ENCODE measurements at regions not wholly inside any gene's neighbourhood (a gene's known extent, or its start where the extent isn't known, plus 50 kb on each side); places are given as distances from the start of the nearest gene placed in this dataset.

DNA sequence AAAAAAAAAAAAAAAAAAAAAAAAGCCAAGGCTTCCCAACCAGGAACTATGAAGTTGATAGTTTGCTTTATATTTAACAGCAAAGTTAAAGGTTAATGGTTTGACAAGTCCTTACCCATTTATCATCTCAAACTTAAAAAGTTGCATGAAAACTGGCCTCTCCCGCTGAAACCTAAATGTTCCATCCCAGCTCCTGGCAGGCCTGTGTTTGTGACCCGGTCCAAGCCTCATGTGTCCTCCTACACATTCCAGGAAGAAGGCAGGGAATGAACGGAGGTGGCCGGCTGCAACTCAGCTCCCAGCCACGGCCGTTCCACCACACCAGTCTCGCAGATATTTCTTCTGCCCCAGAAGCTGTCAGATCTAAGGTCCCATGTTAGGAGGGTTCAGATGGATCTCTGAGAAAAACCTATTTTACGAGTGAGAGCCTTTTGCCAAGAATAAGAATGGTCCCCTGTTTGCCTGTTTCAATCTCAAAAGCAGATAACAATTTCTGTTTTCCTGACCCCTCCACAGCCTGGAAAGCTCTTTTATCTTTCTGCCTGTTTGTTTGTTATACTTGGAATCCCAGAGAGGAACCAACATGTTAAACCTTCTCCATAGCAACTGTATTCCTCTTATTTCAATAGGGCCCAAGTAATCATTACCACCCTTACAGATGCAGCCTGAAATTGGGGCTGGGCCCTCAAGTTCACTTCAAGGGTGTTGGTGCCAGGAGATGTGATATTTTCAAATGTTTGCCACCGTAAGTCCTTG lies 56.5 kb downstream of the KCTD12 start:
- Histone ChIP-seq H3K36me3 (ENCODE audit: control insufficient read depth, insufficient read depth, low read length) (no peaks in the 10 kb centered on the region), H3K9me3 (ENCODE audit: control insufficient read depth, low read length) (no peaks in the 10 kb centered on the region), H3K4me3 (ENCODE audit: low read depth, low read length) (no peak overlapping the region), H2AFZ (no peak overlapping the region), H3K27ac (no peak overlapping the region), H3K79me2 (no peaks in the 10 kb centered on the region), H3K4me2 (ENCODE audit: low read length) (no peak overlapping the region), H3K27me3 (ENCODE audit: control insufficient read depth, insufficient read depth, low read length) (no peaks in the 10 kb centered on the region), H3K9ac (no peak overlapping the region), H3K4me1 (no peaks in the 10 kb centered on the region)
- no peak for TF ChIP-seq CTCF (IDR thresholded peaks at IDR 0.05)

- Histone ChIP-seq H3K4me1 (no peaks in the 10 kb centered on the region), H3K9ac (no peak overlapping the region), H2AFZ (no peak overlapping the region), H3K27ac (no peak overlapping the region), H3K4me3 (ENCODE audit: low read depth, low read length) (no peak overlapping the region), H3K36me3 (ENCODE audit: control insufficient read depth, insufficient read depth, low read length) (no peaks in the 10 kb centered on the region), H3K27me3 (ENCODE audit: control insufficient read depth, insufficient read depth, low read length) (no peaks in the 10 kb centered on the region), H3K4me2 (ENCODE audit: low read length) (no peak overlapping the region), H3K79me2 (no peaks in the 10 kb centered on the region), H3K9me3 (ENCODE audit: control insufficient read depth, low read length) (no peaks in the 10 kb centered on the region)
- TF ChIP-seq CTCF (IDR thresholded peaks at IDR 0.05) = no peak
Measured at GRCh38 chr13:76828316-76828741, 57.9 kb downstream of the KCTD12 start.

- Histone ChIP-seq H3K4me2 (ENCODE audit: low read length) (no peak overlapping the region), H3K79me2 (no peaks in the 10 kb centered on the region), H2AFZ (no peak overlapping the region), H3K4me1 (no peaks in the 10 kb centered on the region), H3K9me3 (ENCODE audit: control insufficient read depth, low read length) (no peaks in the 10 kb centered on the region), H3K36me3 (ENCODE audit: control insufficient read depth, insufficient read depth, low read length) (no peaks in the 10 kb centered on the region), H3K9ac (no peak overlapping the region), H3K27ac (no peak overlapping the region), H3K4me3 (ENCODE audit: low read depth, low read length) (no peak overlapping the region), H3K27me3 (ENCODE audit: control insufficient read depth, insufficient read depth, low read length) (no peaks in the 10 kb centered on the region)
- no peak for TF ChIP-seq CTCF (IDR thresholded peaks at IDR 0.05)
Measured at GRCh38 chr13:76826527-76826926, 59.7 kb downstream of the KCTD12 start.

DNA sequence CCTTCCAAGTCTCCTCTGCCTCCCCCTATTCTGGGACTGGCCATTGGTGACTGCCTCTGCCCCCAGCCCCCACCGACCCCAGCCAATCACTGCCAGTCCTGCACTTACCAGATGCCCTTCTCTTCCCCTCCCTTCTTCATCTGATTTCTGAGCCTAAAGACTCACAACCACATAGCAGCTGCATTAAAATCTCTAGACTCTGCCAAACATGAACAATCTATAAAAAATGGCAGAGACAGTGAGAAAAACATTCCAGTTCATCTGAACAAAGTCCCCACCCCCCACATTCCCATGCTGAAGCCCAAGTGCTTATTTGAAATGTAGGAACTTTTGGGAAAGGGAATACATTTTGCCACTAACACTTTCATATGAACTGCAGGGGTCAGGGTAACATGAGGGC lies 60.8 kb downstream of the KCTD12 start:
- TF ChIP-seq CTCF (IDR thresholded peaks at IDR 0.05) = no peak
- no peaks in the 10 kb centered on the region for H3K27me3 ChIP-seq (ENCODE audit: control insufficient read depth, insufficient read depth, low read length)
- no peak overlapping the region for H2AFZ ChIP-seq
- no peaks in the 10 kb centered on the region for H3K4me1 ChIP-seq
- no peaks in the 10 kb centered on the region for H3K79me2 ChIP-seq
- H3K4me2 ChIP-seq (ENCODE audit: low read length) = no peak overlapping the region
- no peaks in the 10 kb centered on the region for H3K36me3 ChIP-seq (ENCODE audit: control insufficient read depth, insufficient read depth, low read length)
- H3K4me3 ChIP-seq (ENCODE audit: low read depth, low read length) = no peak overlapping the region
- H3K27ac ChIP-seq = no peak overlapping the region
- H3K9ac ChIP-seq = no peak overlapping the region
- no peaks in the 10 kb centered on the region for H3K9me3 ChIP-seq (ENCODE audit: control insufficient read depth, low read length)

- Histone ChIP-seq H3K4me3 (ENCODE audit: low read depth, low read length) (no peak overlapping the region), H3K27me3 (ENCODE audit: control insufficient read depth, insufficient read depth, low read length) (no peaks in the 10 kb centered on the region), H3K9ac (no peak overlapping the region), H3K9me3 (ENCODE audit: control insufficient read depth, low read length) (no peaks in the 10 kb centered on the region), H3K4me2 (ENCODE audit: low read length) (no peak overlapping the region), H3K4me1 (no peaks in the 10 kb centered on the region), H3K79me2 (no peaks in the 10 kb centered on the region), H3K27ac (no peak overlapping the region), H2AFZ (no peak overlapping the region), H3K36me3 (ENCODE audit: control insufficient read depth, insufficient read depth, low read length) (no peaks in the 10 kb centered on the region)
- no peak for TF ChIP-seq CTCF (IDR thresholded peaks at IDR 0.05)
Measured at GRCh38 chr13:76823969-76824368, 62.2 kb downstream of the KCTD12 start.

All from parathyroid adenoma (tissue), 2 donors.